ENCODE measurements at regions not wholly inside any gene's neighbourhood (a gene's known extent, or its start where the extent isn't known, plus 50 kb on each side); places are given as distances from the start of the nearest gene placed in this dataset.

GRCh38 chr10:4260483-4261124 is 475.6 kb upstream of the KLF6 start:
- no peak for TF ChIP-seq EZH2phosphoT487 (IDR thresholded peaks at IDR 0.05; ENCODE audit: borderline replicate concordance, low read length)
- TF ChIP-seq CTCF (IDR thresholded peaks at IDR 0.05; ENCODE audit: low read depth, low read length, poor library complexity, severe bottlenecking) = no peak

GRCh38 chr10:4257939-4258465 is 473.0 kb upstream of the KLF6 start:
- H4K20me1 ChIP-seq (ENCODE audit: control insufficient read depth, insufficient read depth, low read depth, low read length) = no peaks in the 10 kb centered on the region
- H3F3A ChIP-seq (ENCODE audit: control insufficient read depth, insufficient read depth) = no peaks in the 10 kb centered on the region
- H3K9me3 ChIP-seq (ENCODE audit: control insufficient read depth, insufficient read depth, low read length) = no peaks in the 10 kb centered on the region; the same call in 1 of the 2 replicates
- H3K4me3 ChIP-seq (ENCODE audit: low read length) = no peak overlapping the region
- H3K27me3 ChIP-seq (ENCODE audit: control insufficient read depth, low read length) = no peaks in the 10 kb centered on the region
- H3K36me3 ChIP-seq (ENCODE audit: control insufficient read depth, low read length) = no peaks in the 10 kb centered on the region
- no peaks in the 10 kb centered on the region for H3K4me1 ChIP-seq (ENCODE audit: control insufficient read depth, low read length)
- no peaks in the 10 kb centered on the region for H3K79me2 ChIP-seq (ENCODE audit: control insufficient read depth, low read length)
- no peak overlapping the region for H3K27ac ChIP-seq (ENCODE audit: low read depth, low read length)
- TF ChIP-seq EZH2phosphoT487 (IDR thresholded peaks at IDR 0.05; ENCODE audit: borderline replicate concordance, low read length) (no peak), CTCF (IDR thresholded peaks at IDR 0.05; ENCODE audit: low read depth, low read length, poor library complexity, severe bottlenecking) (no peak)
- H3K9me2 ChIP-seq (replicated peaks; ENCODE audit: control insufficient read depth, low read length) = no peaks in the 10 kb centered on the region
- H3K4me2 ChIP-seq (ENCODE audit: low read length) = no peak overlapping the region

More at GRCh38 chr10:4260483-4261124, 475.6 kb upstream of the KLF6 start:
- no peaks in the 10 kb centered on the region for H3K27me3 ChIP-seq (ENCODE audit: control insufficient read depth, low read length)
- no peaks in the 10 kb centered on the region for H3K79me2 ChIP-seq (ENCODE audit: control insufficient read depth, low read length)
- H3K27ac ChIP-seq (ENCODE audit: low read depth, low read length) = no peak overlapping the region
- no peak overlapping the region for H3K4me3 ChIP-seq (ENCODE audit: low read length)
- no peaks in the 10 kb centered on the region for H3K4me1 ChIP-seq (ENCODE audit: control insufficient read depth, low read length)
- no peaks in the 10 kb centered on the region for H3K36me3 ChIP-seq (ENCODE audit: control insufficient read depth, low read length)
- H3K9me3 ChIP-seq (ENCODE audit: control insufficient read depth, insufficient read depth, low read length) = no peaks in the 10 kb centered on the region
- H3K9me2 ChIP-seq (replicated peaks; ENCODE audit: control insufficient read depth, low read length) = no peaks in the 10 kb centered on the region
- no peaks in the 10 kb centered on the region for H4K20me1 ChIP-seq (ENCODE audit: control insufficient read depth, insufficient read depth, low read depth, low read length)
- H3F3A ChIP-seq (ENCODE audit: control insufficient read depth, insufficient read depth) = no peaks in the 10 kb centered on the region
- H3K4me2 ChIP-seq (ENCODE audit: low read length) = no peak overlapping the region

GRCh38 chr10:4256971-4257370 is 472.0 kb upstream of the KLF6 start:
- H3K36me3 ChIP-seq (ENCODE audit: control insufficient read depth, low read length) = no peaks in the 10 kb centered on the region

More at GRCh38 chr10:4256971-4257370, 472.0 kb upstream of the KLF6 start:
- no peak overlapping the region for H3K4me2 ChIP-seq (ENCODE audit: low read length)
- TF ChIP-seq CTCF (IDR thresholded peaks at IDR 0.05; ENCODE audit: low read depth, low read length, poor library complexity, severe bottlenecking) = no peak
- TF ChIP-seq EZH2phosphoT487 (IDR thresholded peaks at IDR 0.05; ENCODE audit: borderline replicate concordance, low read length) = no peak
- H3K27ac ChIP-seq (ENCODE audit: low read depth, low read length) = no peak overlapping the region
- H4K20me1 ChIP-seq (ENCODE audit: control insufficient read depth, insufficient read depth, low read depth, low read length) = no peaks in the 10 kb centered on the region
- H3K4me3 ChIP-seq (ENCODE audit: low read length) = no peak overlapping the region
- no peaks in the 10 kb centered on the region for H3F3A ChIP-seq (ENCODE audit: control insufficient read depth, insufficient read depth)
- H3K9me3 ChIP-seq (ENCODE audit: control insufficient read depth, insufficient read depth, low read length) = no peaks in the 10 kb centered on the region; the same call in 1 of the 2 replicates
- no peaks in the 10 kb centered on the region for H3K9me2 ChIP-seq (replicated peaks; ENCODE audit: control insufficient read depth, low read length)
- H3K79me2 ChIP-seq (ENCODE audit: control insufficient read depth, low read length) = no peaks in the 10 kb centered on the region
- H3K27me3 ChIP-seq (ENCODE audit: control insufficient read depth, low read length) = no peaks in the 10 kb centered on the region
- H3K4me1 ChIP-seq (ENCODE audit: control insufficient read depth, low read length) = no peaks in the 10 kb centered on the region
